NCI-H2107 treated with DMSO at 0.1 percent for 48 hours (cell line): ENCODE measurements at regions not wholly inside any gene's neighbourhood (a gene's known extent, or its start where the extent isn't known, plus 50 kb on each side); places are given as distances from the start of the nearest gene placed in this dataset.
"Not testable (repeated sequence)": the region's sequence is repeated elsewhere in the genome, so short reads cannot be mapped to it uniquely, and the experiment has no call there.

Experiments
- DNase-seq: peaks from one replicate; lab custom pipeline; 2025; ENCODE audit not compliant: unreplicated experiment; lab: John Stamatoyannopoulos, UW

GRCh38 chr14:29353513-29353912 lies 574.1 kb downstream of the PRKD1 start:
- no peak for DNase-seq

GRCh38 chr14:29354486-29354885 lies 573.2 kb downstream of the PRKD1 start:
- DNase-seq, result no peak

GRCh38 chr14:29355331-29355730 lies 572.3 kb downstream of the PRKD1 start:
- DNase-seq, result no peak

GRCh38 chr14:29355846-29356245 lies 571.8 kb downstream of the PRKD1 start:
- no peak for DNase-seq

GRCh38 chr14:29360656-29361055 lies 567.0 kb downstream of the PRKD1 start:
- DNase-seq, result no peak

- DNase-seq, result no peak
These were observed 557.6 kb downstream of the PRKD1 start for GRCh38 chr14:29370024-29370423.

- DNase-seq, result no peak
These were observed 551.4 kb downstream of the PRKD1 start for GRCh38 chr14:29376237-29376636.

- no peak for DNase-seq
These were observed 546.8 kb downstream of the PRKD1 start for GRCh38 chr14:29380826-29381225.

GRCh38 chr14:29388571-29388970 lies 539.1 kb downstream of the PRKD1 start:
- DNase-seq, result no peak

- DNase-seq, result peak; percentile 97
These were observed 537.4 kb downstream of the PRKD1 start for GRCh38 chr14:29390081-29390832.

- no peak for DNase-seq
These were observed 536.4 kb downstream of the PRKD1 start for GRCh38 chr14:29391231-29391630.

- peak; percentile 60 for DNase-seq
These were observed 535.8 kb downstream of the PRKD1 start for GRCh38 chr14:29391801-29392200.

GRCh38 chr14:29392287-29392686 lies 535.4 kb downstream of the PRKD1 start:
- DNase-seq, result no peak

GRCh38 chr14:29403091-29403490 lies 524.6 kb downstream of the PRKD1 start:
- DNase-seq, result no peak

GRCh38 chr14:29410581-29410980 lies 517.1 kb downstream of the PRKD1 start:
- no peak for DNase-seq

GRCh38 chr14:29414931-29415330 lies 512.7 kb downstream of the PRKD1 start:
- DNase-seq, result not testable (repeated sequence)

- DNase-seq, result no peak
These were observed 507.9 kb downstream of the PRKD1 start for GRCh38 chr14:29419736-29420135.

- no peak for DNase-seq
These were observed 506.4 kb downstream of the PRKD1 start for GRCh38 chr14:29421156-29421728.

GRCh38 chr14:29425705-29426482 lies 501.8 kb downstream of the PRKD1 start:
- no peak for DNase-seq

- no peak for DNase-seq
These were observed 485.0 kb downstream of the PRKD1 start for GRCh38 chr14:29442696-29443095.

- DNase-seq, result no peak
These were observed 483.4 kb downstream of the PRKD1 start for GRCh38 chr14:29444216-29444615.

GRCh38 chr14:29444805-29445204 lies 482.8 kb downstream of the PRKD1 start:
- DNase-seq, result no peak
